ENCODE measurements at regions not wholly inside any gene's neighbourhood (a gene's known extent, or its start where the extent isn't known, plus 50 kb on each side); places are given as distances from the start of the nearest gene placed in this dataset.

DNA sequence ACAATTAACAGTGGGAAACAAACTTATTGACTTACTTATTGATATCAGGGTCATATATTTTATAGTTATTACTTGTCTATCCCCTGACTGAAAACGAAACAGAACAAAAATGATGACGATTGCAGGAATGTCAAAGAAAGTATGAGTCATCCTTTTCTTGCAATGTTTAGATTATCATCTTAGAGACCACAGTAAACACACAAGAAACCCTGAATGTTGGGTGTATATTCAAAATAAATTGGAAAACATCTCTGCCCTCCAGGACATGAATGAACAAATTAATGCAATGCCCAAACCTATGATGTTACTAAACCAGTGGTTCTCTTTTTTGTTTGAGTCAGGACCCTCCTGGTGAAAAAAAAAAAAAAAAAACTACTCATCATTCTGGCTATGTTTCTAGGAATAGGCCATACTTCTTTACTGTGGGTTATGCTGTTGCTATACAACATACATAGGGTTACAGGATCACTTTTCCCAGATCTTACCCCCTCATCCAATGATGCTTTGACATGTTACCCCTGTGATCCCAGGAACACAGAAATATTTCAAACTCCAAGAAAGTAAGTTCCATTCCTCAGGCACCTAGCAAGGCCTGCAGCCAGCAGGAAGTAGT, 623.4 kb upstream of the IGFBP3 start:
- no peaks in the 10 kb centered on the region for H3K27me3 Mint-ChIP-seq
- H3K9me3 ChIP-seq (ENCODE audit: control insufficient read depth in 1 of 2, low read length in 2 of 2) = no peaks in the 10 kb centered on the region
- DNase-seq = no peak
- H3K9me3 Mint-ChIP-seq = peaks cover 0 to 11% (median under 1%) of the 10 kb centered on the region in 8 donors
- CTCF ChIA-PET (ENCODE audit: partially characterized antibody) = no interaction called here
- H3K27ac Mint-ChIP-seq = no peak overlapping the region
- intact Hi-C loops (cut with micrococcal nuclease) = no loop called here
- no peak overlapping the region for H3K4me3 ChIP-seq (ENCODE audit: low read length in 2 of 2)
- H3K4me3 Mint-ChIP-seq = no peak overlapping the region
- no peaks in the 10 kb centered on the region for H3K36me3 Mint-ChIP-seq
- H3K27me3 ChIP-seq (ENCODE audit: insufficient read depth, low read length) = no peaks in the 10 kb centered on the region
- no peak overlapping the region for H3K27ac ChIP-seq (ENCODE audit: low read depth, low read length)
- H3K4me1 Mint-ChIP-seq = no peaks in the 10 kb centered on the region
- no peaks in the 10 kb centered on the region for H3K36me3 ChIP-seq (ENCODE audit: insufficient read depth, low read length)
- H3K4me1 ChIP-seq (ENCODE audit: insufficient read depth, low read length) = no peaks in the 10 kb centered on the region
- POLR2A ChIA-PET (ENCODE audit: partially characterized antibody) = no interaction called here

DNA sequence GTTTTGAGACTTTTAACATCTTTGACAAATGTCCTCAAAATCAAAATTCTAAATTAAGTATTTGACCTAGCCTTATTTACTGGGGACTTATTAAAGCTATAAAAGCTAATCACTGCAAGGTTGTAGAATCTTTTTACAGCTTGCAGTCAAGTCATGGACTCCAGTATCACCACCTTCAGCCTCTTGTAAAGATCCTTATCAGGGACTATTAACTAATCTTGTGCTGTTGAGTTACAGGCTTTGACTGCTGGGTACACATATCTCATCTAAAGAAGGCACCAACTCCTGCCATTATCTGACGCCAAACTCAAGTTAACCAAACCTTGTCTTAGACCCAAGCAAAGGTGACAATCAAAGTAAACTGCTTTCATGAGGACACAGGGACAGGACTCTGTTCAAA, 621.0 kb upstream of the IGFBP3 start:
- Histone ChIP-seq H3K4me1 (ENCODE audit: insufficient read depth, low read length) (no peaks in the 10 kb centered on the region), H3K4me3 (ENCODE audit: low read length in 2 of 2) (no peak overlapping the region), H3K27ac (ENCODE audit: low read depth, low read length) (no peak overlapping the region), H3K27me3 (ENCODE audit: insufficient read depth, low read length) (no peaks in the 10 kb centered on the region), H3K36me3 (ENCODE audit: insufficient read depth, low read length) (no peaks in the 10 kb centered on the region), H3K9me3 (ENCODE audit: control insufficient read depth in 1 of 2, low read length in 2 of 2) (no peaks in the 10 kb centered on the region)
- Mint-ChIP-seq H3K36me3 (no peaks in the 10 kb centered on the region), H3K9me3 (peaks cover 0 to 11% (median 0%) of the 10 kb centered on the region in 8 donors), H3K27ac (no peak overlapping the region), H3K4me1 (no peaks in the 10 kb centered on the region), H3K27me3 (no peaks in the 10 kb centered on the region), H3K4me3 (no peak overlapping the region)
- CTCF ChIA-PET (ENCODE audit: partially characterized antibody) = no interaction called here
- intact Hi-C loops (cut with micrococcal nuclease) = no loop called here
- POLR2A ChIA-PET (ENCODE audit: partially characterized antibody) = no interaction called here
- no peak for DNase-seq

- no peak overlapping the region for H3K27ac ChIP-seq (ENCODE audit: low read depth, low read length)
- Mint-ChIP-seq H3K4me3 (no peak overlapping the region), H3K36me3 (no peaks in the 10 kb centered on the region), H3K9me3 (peaks cover 0 to 9% (median 3%) of the 10 kb centered on the region in 8 donors), H3K4me1 (no peaks in the 10 kb centered on the region), H3K27ac (no peak overlapping the region), H3K27me3 (no peaks in the 10 kb centered on the region)
- CTCF ChIA-PET (ENCODE audit: partially characterized antibody) = no interaction called here
- DNase-seq = no peak
- no peaks in the 10 kb centered on the region for H3K4me1 ChIP-seq (ENCODE audit: insufficient read depth, low read length)
- POLR2A ChIA-PET (ENCODE audit: partially characterized antibody) = no interaction called here
- H3K36me3 ChIP-seq (ENCODE audit: insufficient read depth, low read length) = no peaks in the 10 kb centered on the region
- H3K27me3 ChIP-seq (ENCODE audit: insufficient read depth, low read length) = no peaks in the 10 kb centered on the region
- no peak overlapping the region for H3K4me3 ChIP-seq (ENCODE audit: low read length in 2 of 2)
- intact Hi-C loops (cut with micrococcal nuclease) = no loop called here
- no peaks in the 10 kb centered on the region for H3K9me3 ChIP-seq (ENCODE audit: control insufficient read depth in 1 of 2, low read length in 2 of 2)
Observed at GRCh38 chr7:46539892-46540483, 618.9 kb upstream of the IGFBP3 start.

DNA sequence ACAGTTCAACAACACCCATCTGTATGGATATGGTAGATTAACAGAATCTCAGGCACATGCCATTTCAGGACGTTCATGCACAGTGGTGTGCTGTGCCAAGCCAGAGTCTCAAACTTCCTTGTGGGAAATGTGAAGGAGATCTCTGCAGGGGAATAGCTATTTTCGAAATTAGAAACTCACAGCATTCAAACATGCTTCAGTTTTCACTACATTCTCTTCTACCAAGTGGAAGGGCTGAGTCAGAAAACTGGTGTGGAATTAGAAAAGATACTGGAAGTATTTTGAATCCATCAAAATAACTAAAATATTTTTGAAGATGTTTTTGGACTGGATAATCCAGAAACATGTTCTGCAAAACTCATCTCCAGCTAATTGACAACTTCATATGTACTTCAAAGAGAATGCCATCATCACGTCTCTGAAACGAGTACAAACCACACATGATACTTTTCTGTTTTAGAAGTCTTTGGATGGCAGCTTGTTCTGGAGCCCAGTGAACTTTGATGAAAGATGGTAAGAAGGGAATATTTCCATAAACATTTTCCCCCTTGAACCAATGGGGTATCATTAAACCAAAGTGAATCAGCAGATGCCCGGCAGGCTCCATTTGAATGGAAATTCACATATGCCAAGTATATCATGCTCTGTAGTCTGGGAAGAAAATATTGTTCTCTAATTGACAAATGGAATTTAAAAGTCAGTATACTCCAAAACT, 616.3 kb upstream of the IGFBP3 start:
- no peak overlapping the region for H3K4me3 ChIP-seq (ENCODE audit: low read length in 2 of 2)
- H3K27ac ChIP-seq (ENCODE audit: low read depth, low read length) = no peak overlapping the region
- no peaks in the 10 kb centered on the region for H3K9me3 ChIP-seq (ENCODE audit: control insufficient read depth in 1 of 2, low read length in 2 of 2)
- CTCF ChIA-PET (ENCODE audit: partially characterized antibody) = no interaction called here
- H3K4me1 ChIP-seq (ENCODE audit: insufficient read depth, low read length) = no peaks in the 10 kb centered on the region
- no peaks in the 10 kb centered on the region for H3K36me3 ChIP-seq (ENCODE audit: insufficient read depth, low read length)
- DNase-seq = no peak
- H3K27me3 Mint-ChIP-seq = no peaks in the 10 kb centered on the region
- POLR2A ChIA-PET (ENCODE audit: partially characterized antibody) = no interaction called here
- H3K27ac Mint-ChIP-seq = no peak overlapping the region
- no peaks in the 10 kb centered on the region for H3K36me3 Mint-ChIP-seq
- intact Hi-C loops (cut with micrococcal nuclease) = no loop called here
- H3K27me3 ChIP-seq (ENCODE audit: insufficient read depth, low read length) = no peaks in the 10 kb centered on the region
- no peaks in the 10 kb centered on the region for H3K4me1 Mint-ChIP-seq
- no peak overlapping the region for H3K4me3 Mint-ChIP-seq
- peaks cover 0 to 7% (median 4%) of the 10 kb centered on the region in 8 donors for H3K9me3 Mint-ChIP-seq

- H3K27ac ChIP-seq (ENCODE audit: low read depth, low read length) = no peak overlapping the region
- CTCF ChIA-PET (ENCODE audit: partially characterized antibody) = no interaction called here
- no peak overlapping the region for H3K27ac Mint-ChIP-seq
- intact Hi-C loops (cut with micrococcal nuclease) = no loop called here
- no peak overlapping the region for H3K4me3 ChIP-seq (ENCODE audit: low read length in 2 of 2)
- H3K4me3 Mint-ChIP-seq = no peak overlapping the region
- H3K4me1 ChIP-seq (ENCODE audit: insufficient read depth, low read length) = no peaks in the 10 kb centered on the region
- no peaks in the 10 kb centered on the region for H3K36me3 ChIP-seq (ENCODE audit: insufficient read depth, low read length)
- no peaks in the 10 kb centered on the region for H3K36me3 Mint-ChIP-seq
- POLR2A ChIA-PET (ENCODE audit: partially characterized antibody) = no interaction called here
- H3K27me3 ChIP-seq (ENCODE audit: insufficient read depth, low read length) = no peaks in the 10 kb centered on the region
- H3K9me3 ChIP-seq (ENCODE audit: control insufficient read depth in 1 of 2, low read length in 2 of 2) = no peaks in the 10 kb centered on the region
- DNase-seq = no peak
- H3K9me3 Mint-ChIP-seq = peaks cover 0 to 7% (median 6%) of the 10 kb centered on the region in 8 donors
- H3K4me1 Mint-ChIP-seq = no peaks in the 10 kb centered on the region
- no peaks in the 10 kb centered on the region for H3K27me3 Mint-ChIP-seq
Observed at GRCh38 chr7:46534664-46535588, 613.9 kb upstream of the IGFBP3 start.

DNA sequence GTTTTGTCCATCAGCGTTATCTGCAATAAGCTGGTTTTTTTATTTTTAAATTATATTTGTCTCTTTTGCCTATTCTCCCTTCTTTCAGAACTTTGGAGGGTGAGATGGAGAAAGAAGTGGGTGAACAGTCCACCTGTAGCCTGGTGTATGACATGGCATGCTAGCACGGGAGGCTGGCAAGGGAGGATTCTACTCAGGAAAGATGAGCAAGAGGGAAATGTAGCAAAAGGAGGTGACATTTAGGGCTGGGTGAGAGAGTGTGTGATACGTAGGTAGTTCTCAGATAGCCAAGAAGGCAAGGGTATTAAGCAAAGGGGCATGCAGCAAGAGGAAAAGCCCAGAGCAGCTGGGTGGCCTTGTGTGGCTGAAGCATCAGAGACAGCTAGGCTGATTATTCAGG, 612.9 kb upstream of the IGFBP3 start:
- Histone ChIP-seq H3K27ac (ENCODE audit: low read depth, low read length) (no peak overlapping the region), H3K9me3 (ENCODE audit: control insufficient read depth in 1 of 2, low read length in 2 of 2) (no peaks in the 10 kb centered on the region), H3K27me3 (ENCODE audit: insufficient read depth, low read length) (no peaks in the 10 kb centered on the region), H3K4me1 (ENCODE audit: insufficient read depth, low read length) (no peaks in the 10 kb centered on the region), H3K4me3 (ENCODE audit: low read length in 2 of 2) (no peak overlapping the region), H3K36me3 (ENCODE audit: insufficient read depth, low read length) (no peaks in the 10 kb centered on the region)
- CTCF ChIA-PET (ENCODE audit: partially characterized antibody) = no interaction called here
- intact Hi-C loops (cut with micrococcal nuclease) = no loop called here
- no peak overlapping the region for H3K4me3 Mint-ChIP-seq
- peaks cover 0 to 9% (median 6%) of the 10 kb centered on the region in 8 donors for H3K9me3 Mint-ChIP-seq
- no peaks in the 10 kb centered on the region for H3K27me3 Mint-ChIP-seq
- H3K4me1 Mint-ChIP-seq = no peaks in the 10 kb centered on the region
- POLR2A ChIA-PET (ENCODE audit: partially characterized antibody) = no interaction called here
- no peak overlapping the region for H3K27ac Mint-ChIP-seq
- H3K36me3 Mint-ChIP-seq = no peaks in the 10 kb centered on the region
- DNase-seq = no peak

GRCh38 chr7:46532571-46532970, 611.5 kb upstream of the IGFBP3 start:
- no peak overlapping the region for H3K4me3 Mint-ChIP-seq
- H3K4me1 ChIP-seq (ENCODE audit: insufficient read depth, low read length) = no peaks in the 10 kb centered on the region
- H3K36me3 ChIP-seq (ENCODE audit: insufficient read depth, low read length) = no peaks in the 10 kb centered on the region
- H3K27me3 ChIP-seq (ENCODE audit: insufficient read depth, low read length) = no peaks in the 10 kb centered on the region
- intact Hi-C loops (cut with micrococcal nuclease) = no loop called here
- no peak overlapping the region for H3K4me3 ChIP-seq (ENCODE audit: low read length in 2 of 2)
- H3K27ac Mint-ChIP-seq = no peak overlapping the region
- no peak overlapping the region for H3K27ac ChIP-seq (ENCODE audit: low read depth, low read length)
- H3K27me3 Mint-ChIP-seq = no peaks in the 10 kb centered on the region
- CTCF ChIA-PET (ENCODE audit: partially characterized antibody) = no interaction called here
- POLR2A ChIA-PET (ENCODE audit: partially characterized antibody) = no interaction called here
- DNase-seq = no peak
- no peaks in the 10 kb centered on the region for H3K9me3 ChIP-seq (ENCODE audit: control insufficient read depth in 1 of 2, low read length in 2 of 2)
- H3K36me3 Mint-ChIP-seq = no peaks in the 10 kb centered on the region
- no peaks in the 10 kb centered on the region for H3K4me1 Mint-ChIP-seq
- H3K9me3 Mint-ChIP-seq = peaks cover 0 to 17% (median 6%) of the 10 kb centered on the region in 8 donors
